GM19324 (cell line): ENCODE measurements at regions not wholly inside any gene's neighbourhood (a gene's known extent, or its start where the extent isn't known, plus 50 kb on each side); places are given as distances from the start of the nearest gene placed in this dataset.

Experiments
- ATAC-seq: cut with Tn5 transposase; IDR thresholded peaks from one replicate; pipeline ENCODE4 v1.9.1; 2021; ENCODE audit warnings: mild to moderate bottlenecking, moderate library complexity; ENCODE audit not compliant: unreplicated experiment, low FRiP score

GRCh38 chr1:218847089-218847768, 326.4 kb upstream of the LYPLAL1 start:
- no peak for ATAC-seq

GRCh38 chr1:218848009-218848408, 325.7 kb upstream of the LYPLAL1 start:
- no peak for ATAC-seq

- no peak for ATAC-seq
These were observed 323.3 kb upstream of the LYPLAL1 start for GRCh38 chr1:218850367-218850766.

- ATAC-seq, result no peak
These were observed 322.1 kb upstream of the LYPLAL1 start for GRCh38 chr1:218851586-218851985.

- no peak for ATAC-seq
These were observed 321.2 kb upstream of the LYPLAL1 start for GRCh38 chr1:218852527-218852926.

- no peak for ATAC-seq
These were observed 309.7 kb upstream of the LYPLAL1 start for GRCh38 chr1:218863987-218864386.

- ATAC-seq, result no peak
These were observed 308.1 kb upstream of the LYPLAL1 start for GRCh38 chr1:218865591-218865990.

GRCh38 chr1:218866507-218866906, 307.2 kb upstream of the LYPLAL1 start:
- ATAC-seq, result no peak

GRCh38 chr1:218867066-218867465, 306.6 kb upstream of the LYPLAL1 start:
- ATAC-seq, result no peak

- no peak for ATAC-seq
These were observed 305.6 kb upstream of the LYPLAL1 start for GRCh38 chr1:218867941-218868626.

GRCh38 chr1:218869276-218869675, 304.4 kb upstream of the LYPLAL1 start:
- ATAC-seq, result no peak

GRCh38 chr1:218872026-218872425, 301.7 kb upstream of the LYPLAL1 start:
- ATAC-seq, result no peak

GRCh38 chr1:218872928-218873327, 300.8 kb upstream of the LYPLAL1 start:
- ATAC-seq, result no peak

GRCh38 chr1:218874313-218874712, 299.4 kb upstream of the LYPLAL1 start:
- ATAC-seq, result no peak

- no peak for ATAC-seq
These were observed 298.8 kb upstream of the LYPLAL1 start for GRCh38 chr1:218874801-218875400.

GRCh38 chr1:218878369-218878768, 295.3 kb upstream of the LYPLAL1 start:
- no peak for ATAC-seq

GRCh38 chr1:218880484-218881060, 293.1 kb upstream of the LYPLAL1 start:
- ATAC-seq, result no peak

GRCh38 chr1:218882454-218882853, 291.2 kb upstream of the LYPLAL1 start:
- no peak for ATAC-seq

- ATAC-seq, result no peak
These were observed 287.4 kb upstream of the LYPLAL1 start for GRCh38 chr1:218886101-218886871.

GRCh38 chr1:218887141-218887925, 286.3 kb upstream of the LYPLAL1 start:
- no peak for ATAC-seq
